ENCODE measurements at regions not wholly inside any gene's neighbourhood (a gene's known extent, or its start where the extent isn't known, plus 50 kb on each side); places are given as distances from the start of the nearest gene placed in this dataset.

GRCh38 chr5:18764161-18764560 is 1129.9 kb downstream of the TAF11L14 start:
- Histone ChIP-seq H3K9me3 (ENCODE audit: low read depth) (no peaks in the 10 kb centered on the region), H3K4me1 (ENCODE audit: low read depth) (no peaks in the 10 kb centered on the region), H3K27me3 (no peaks in the 10 kb centered on the region), H3K4me3 (no peak overlapping the region), H3K27ac (no peak overlapping the region), H3K36me3 (no peaks in the 10 kb centered on the region)
- DNase-seq (ENCODE audit: low read depth in 1 of 2, low spot score in 1 of 2) = no peak
- TF ChIP-seq CTCF (IDR thresholded peaks at IDR 0.05; ENCODE audit: low read depth, low read length) = no peak

GRCh38 chr5:18765304-18765703 is 1131.0 kb downstream of the TAF11L14 start:
- TF ChIP-seq CTCF (IDR thresholded peaks at IDR 0.05; ENCODE audit: low read depth, low read length) = no peak
- H3K4me1 ChIP-seq (ENCODE audit: low read depth) = no peaks in the 10 kb centered on the region
- no peaks in the 10 kb centered on the region for H3K36me3 ChIP-seq
- H3K27me3 ChIP-seq = no peaks in the 10 kb centered on the region
- no peak overlapping the region for H3K4me3 ChIP-seq
- H3K9me3 ChIP-seq (ENCODE audit: low read depth) = no peaks in the 10 kb centered on the region
- no peak overlapping the region for H3K27ac ChIP-seq
- DNase-seq (ENCODE audit: low read depth in 1 of 2, low spot score in 1 of 2) = no peak

- Histone ChIP-seq H3K27ac (no peak overlapping the region), H3K9me3 (ENCODE audit: low read depth) (no peaks in the 10 kb centered on the region), H3K4me1 (ENCODE audit: low read depth) (no peaks in the 10 kb centered on the region), H3K4me3 (no peak overlapping the region), H3K27me3 (no peaks in the 10 kb centered on the region), H3K36me3 (no peaks in the 10 kb centered on the region)
- TF ChIP-seq CTCF (IDR thresholded peaks at IDR 0.05; ENCODE audit: low read depth, low read length) = no peak
- no peak for DNase-seq (ENCODE audit: low read depth in 1 of 2, low spot score in 1 of 2)
Observed at GRCh38 chr5:18771097-18771610, 1136.9 kb downstream of the TAF11L14 start.

- Histone ChIP-seq H3K36me3 (no peaks in the 10 kb centered on the region), H3K27me3 (no peaks in the 10 kb centered on the region), H3K27ac (no peak overlapping the region), H3K4me1 (ENCODE audit: low read depth) (no peaks in the 10 kb centered on the region), H3K9me3 (ENCODE audit: low read depth) (no peaks in the 10 kb centered on the region), H3K4me3 (no peak overlapping the region)
- no peak for TF ChIP-seq CTCF (IDR thresholded peaks at IDR 0.05; ENCODE audit: low read depth, low read length)
- peak in 1 of 2 donors; percentile 39 for DNase-seq (ENCODE audit: low read depth in 1 of 2, low spot score in 1 of 2)
Observed at GRCh38 chr5:18772475-18772874, 1138.2 kb downstream of the TAF11L14 start.

- H3K27ac ChIP-seq = no peak overlapping the region
- TF ChIP-seq CTCF (IDR thresholded peaks at IDR 0.05; ENCODE audit: low read depth, low read length) = no peak
- no peaks in the 10 kb centered on the region for H3K4me1 ChIP-seq (ENCODE audit: low read depth)
- no peak for DNase-seq (ENCODE audit: low read depth in 1 of 2, low spot score in 1 of 2)
- H3K4me3 ChIP-seq = no peak overlapping the region
- no peaks in the 10 kb centered on the region for H3K27me3 ChIP-seq
- no peaks in the 10 kb centered on the region for H3K9me3 ChIP-seq (ENCODE audit: low read depth)
- H3K36me3 ChIP-seq = no peaks in the 10 kb centered on the region
Observed at GRCh38 chr5:18778225-18778624, 1144.0 kb downstream of the TAF11L14 start.

Measured in cardiac muscle cell (in vitro differentiated cells and primary cell).